ENCODE measurements at regions not wholly inside any gene's neighbourhood (a gene's known extent, or its start where the extent isn't known, plus 50 kb on each side); places are given as distances from the start of the nearest gene placed in this dataset.

DNA sequence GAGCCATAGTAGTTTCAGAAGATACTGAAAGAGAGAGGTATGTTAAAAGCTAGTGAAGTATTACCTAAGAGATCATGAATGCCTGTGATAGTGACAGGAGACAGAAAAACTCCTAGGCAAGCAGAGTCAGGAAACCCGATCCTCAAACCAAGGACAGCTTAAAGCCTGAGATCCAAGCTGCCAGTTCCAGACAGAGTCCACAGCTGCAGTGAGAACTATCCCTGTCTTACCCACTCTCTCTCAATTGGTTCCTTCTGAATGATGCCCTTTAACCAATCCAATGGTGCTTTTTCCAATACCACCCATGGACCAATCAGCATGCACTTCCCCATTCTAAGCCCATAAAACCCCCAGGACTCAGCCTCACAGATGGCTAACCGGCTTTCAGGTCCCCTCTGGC, 90.4 kb upstream of the PCDH10 start:
- Histone ChIP-seq H3K9me2 (replicated peaks; ENCODE audit: low read length) (no peaks in the 10 kb centered on the region), H3K79me2 (ENCODE audit: low read length) (no peaks in the 10 kb centered on the region), H4K20me1 (ENCODE audit: low read length) (no peaks in the 10 kb centered on the region), H3K27me3 (ENCODE audit: low read length) (no peaks in the 10 kb centered on the region), H3K4me3 (ENCODE audit: low read length) (no peak overlapping the region), H3K9ac (ENCODE audit: low read length) (no peak overlapping the region), H3K9me3 (ENCODE audit: low read length) (no peaks in the 10 kb centered on the region), H3K4me2 (ENCODE audit: low read length) (no peak overlapping the region), H3K36me3 (ENCODE audit: low read depth, low read length) (no peaks in the 10 kb centered on the region), H3F3A (ENCODE audit: low read length, unreplicated experiment) (no peaks in the 10 kb centered on the region), H2AFZ (ENCODE audit: low read length) (no peak overlapping the region), H3K4me1 (ENCODE audit: insufficient read depth, low read length) (no peaks in the 10 kb centered on the region), H3K27ac (ENCODE audit: low read length) (no peak overlapping the region)
- BruUV-seq (replicated peaks), result no TSS peak
- CTCF ChIA-PET, result no interaction called here
- POLR2A ChIA-PET (ENCODE audit: unreplicated experiment), result no interaction called here
- TF ChIP-seq, protein P1, sequence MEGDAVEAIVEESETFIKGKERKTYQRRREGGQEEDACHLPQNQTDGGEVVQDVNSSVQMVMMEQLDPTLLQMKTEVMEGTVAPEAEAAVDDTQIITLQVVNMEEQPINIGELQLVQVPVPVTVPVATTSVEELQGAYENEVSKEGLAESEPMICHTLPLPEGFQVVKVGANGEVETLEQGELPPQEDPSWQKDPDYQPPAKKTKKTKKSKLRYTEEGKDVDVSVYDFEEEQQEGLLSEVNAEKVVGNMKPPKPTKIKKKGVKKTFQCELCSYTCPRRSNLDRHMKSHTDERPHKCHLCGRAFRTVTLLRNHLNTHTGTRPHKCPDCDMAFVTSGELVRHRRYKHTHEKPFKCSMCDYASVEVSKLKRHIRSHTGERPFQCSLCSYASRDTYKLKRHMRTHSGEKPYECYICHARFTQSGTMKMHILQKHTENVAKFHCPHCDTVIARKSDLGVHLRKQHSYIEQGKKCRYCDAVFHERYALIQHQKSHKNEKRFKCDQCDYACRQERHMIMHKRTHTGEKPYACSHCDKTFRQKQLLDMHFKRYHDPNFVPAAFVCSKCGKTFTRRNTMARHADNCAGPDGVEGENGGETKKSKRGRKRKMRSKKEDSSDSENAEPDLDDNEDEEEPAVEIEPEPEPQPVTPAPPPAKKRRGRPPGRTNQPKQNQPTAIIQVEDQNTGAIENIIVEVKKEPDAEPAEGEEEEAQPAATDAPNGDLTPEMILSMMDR (conservative IDR thresholded peaks at IDR 0.05; ENCODE audit: low read depth, low read length), result no peak
- TF ChIP-seq EZH2phosphoT487 (IDR thresholded peaks at IDR 0.05; ENCODE audit: borderline replicate concordance, low read length) (no peak), EZH2 (IDR thresholded peaks at IDR 0.05; ENCODE audit: low read length, unreplicated experiment) (no peak)
- intact Hi-C loops (cut with micrococcal nuclease), result no loop called here
- DNase-seq, result no peak
- peak; percentile 40 for ATAC-seq

DNA sequence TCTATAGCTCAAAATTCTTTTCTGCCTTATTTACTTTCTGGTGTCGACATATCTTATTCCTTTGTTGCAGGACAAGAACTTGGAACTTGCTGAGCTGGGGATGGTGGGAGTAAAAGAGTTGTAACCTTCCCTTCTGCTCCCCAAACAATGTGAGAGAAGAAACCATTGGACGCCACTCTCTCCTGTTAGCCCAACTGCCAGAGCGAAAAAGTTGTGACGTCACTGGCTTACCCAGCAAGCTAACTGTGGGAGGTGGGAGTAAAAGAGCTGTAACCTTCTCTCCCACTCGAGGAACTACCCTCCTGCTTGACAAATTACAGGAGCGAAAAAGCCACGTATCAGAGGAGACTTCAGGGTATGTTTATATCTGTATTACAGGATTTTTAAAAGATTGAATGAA, 90.0 kb upstream of the PCDH10 start:
- no TSS peak for BruUV-seq (replicated peaks)
- H3K4me2 ChIP-seq (ENCODE audit: low read length), result no peak overlapping the region
- H3K36me3 ChIP-seq (ENCODE audit: low read depth, low read length), result no peaks in the 10 kb centered on the region
- no peak for DNase-seq
- H3K4me3 ChIP-seq (ENCODE audit: low read length), result no peak overlapping the region
- H3K9me2 ChIP-seq (replicated peaks; ENCODE audit: low read length), result no peaks in the 10 kb centered on the region
- no peaks in the 10 kb centered on the region for H3K9me3 ChIP-seq (ENCODE audit: low read length)
- CTCF ChIA-PET, result no interaction called here
- no peak overlapping the region for H3K27ac ChIP-seq (ENCODE audit: low read length)
- no peaks in the 10 kb centered on the region for H3F3A ChIP-seq (ENCODE audit: low read length, unreplicated experiment)
- no peak overlapping the region for H2AFZ ChIP-seq (ENCODE audit: low read length)
- TF ChIP-seq EZH2 (IDR thresholded peaks at IDR 0.05; ENCODE audit: low read length, unreplicated experiment) (no peak), EZH2phosphoT487 (IDR thresholded peaks at IDR 0.05; ENCODE audit: borderline replicate concordance, low read length) (no peak)
- TF ChIP-seq, protein P1 (conservative IDR thresholded peaks at IDR 0.05; ENCODE audit: low read depth, low read length), result no peak
- no peaks in the 10 kb centered on the region for H3K79me2 ChIP-seq (ENCODE audit: low read length)
- POLR2A ChIA-PET (ENCODE audit: unreplicated experiment), result no interaction called here
- H3K4me1 ChIP-seq (ENCODE audit: insufficient read depth, low read length), result no peaks in the 10 kb centered on the region
- ATAC-seq, result no peak
- H3K27me3 ChIP-seq (ENCODE audit: low read length), result no peaks in the 10 kb centered on the region
- intact Hi-C loops (cut with micrococcal nuclease), result no loop called here
- no peak overlapping the region for H3K9ac ChIP-seq (ENCODE audit: low read length)
- no peaks in the 10 kb centered on the region for H4K20me1 ChIP-seq (ENCODE audit: low read length)

DNA sequence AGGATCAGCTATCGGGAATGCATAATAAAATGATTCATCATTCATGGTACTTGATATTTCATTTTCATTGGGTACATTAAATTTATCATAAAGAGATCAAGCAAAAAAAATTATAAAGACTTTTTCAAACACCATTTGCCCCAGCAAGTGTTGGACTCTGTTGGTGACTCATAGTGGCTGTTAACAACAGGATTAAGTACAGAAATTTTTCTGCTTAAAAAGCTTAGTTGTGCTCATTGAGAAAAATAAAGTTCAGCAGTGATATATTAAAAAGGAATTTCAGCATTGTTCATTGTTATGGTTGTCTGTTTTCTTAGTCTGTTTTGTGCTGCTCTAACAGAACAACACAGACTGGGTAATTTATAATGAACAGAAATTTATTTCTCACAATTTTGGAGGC, 86.2 kb upstream of the PCDH10 start:
- ATAC-seq (peak; percentile 20; the same call in 1 of the 2 replicates), DNase-seq (no peak)
- Histone ChIP-seq H3K4me3 (ENCODE audit: low read length) (no peak overlapping the region), H3K9ac (ENCODE audit: low read length) (no peak overlapping the region), H3K4me2 (ENCODE audit: low read length) (no peak overlapping the region), H4K20me1 (ENCODE audit: low read length) (no peaks in the 10 kb centered on the region), H2AFZ (ENCODE audit: low read length) (no peak overlapping the region), H3K27me3 (ENCODE audit: low read length) (no peaks in the 10 kb centered on the region), H3K79me2 (ENCODE audit: low read length) (no peaks in the 10 kb centered on the region), H3F3A (ENCODE audit: low read length, unreplicated experiment) (no peaks in the 10 kb centered on the region), H3K27ac (ENCODE audit: low read length) (no peak overlapping the region), H3K4me1 (ENCODE audit: insufficient read depth, low read length) (no peaks in the 10 kb centered on the region), H3K9me2 (replicated peaks; ENCODE audit: low read length) (no peaks in the 10 kb centered on the region), H3K9me3 (ENCODE audit: low read length) (no peaks in the 10 kb centered on the region; the same call in 1 of the 2 replicates), H3K36me3 (ENCODE audit: low read depth, low read length) (no peaks in the 10 kb centered on the region)
- POLR2A ChIA-PET (ENCODE audit: unreplicated experiment), result no interaction called here
- TF ChIP-seq, protein P1 (conservative IDR thresholded peaks at IDR 0.05; ENCODE audit: low read depth, low read length), result no peak
- TF ChIP-seq EZH2 (IDR thresholded peaks at IDR 0.05; ENCODE audit: low read length, unreplicated experiment) (no peak), EZH2phosphoT487 (IDR thresholded peaks at IDR 0.05; ENCODE audit: borderline replicate concordance, low read length) (no peak)
- CTCF ChIA-PET, result no interaction called here
- intact Hi-C loops (cut with micrococcal nuclease), result no loop called here
- BruUV-seq (replicated peaks), result no TSS peak
